SK-N-SH (cell line): ENCODE measurements at regions not wholly inside any gene's neighbourhood (a gene's known extent, or its start where the extent isn't known, plus 50 kb on each side); places are given as distances from the start of the nearest gene placed in this dataset.

Experiments used
- FOXJ3 ChIP-seq: sonication (generic); formaldehyde crosslinking; IDR thresholded peaks from 2 replicates; pipeline ENCODE4 v1.5.1; 2020; ENCODE audit warnings: mild to moderate bottlenecking, missing genetic modification reagents
- GABPA ChIP-seq: IDR thresholded peaks from 2 replicates; pipeline ENCODE4 v1.4.0; 2012; ENCODE audit warnings: low read depth, mild to moderate bottlenecking
- NFIC ChIP-seq: IDR thresholded peaks from 2 replicates; pipeline ENCODE4 v1.4.0; 2012; ENCODE audit warnings: borderline replicate concordance
- RAD21 ChIP-seq: IDR thresholded peaks from 2 replicates; pipeline ENCODE4 v1.6.1; 2012; ENCODE audit warnings: mild to moderate bottlenecking, low read length
- RFX5 ChIP-seq: IDR thresholded peaks from 2 replicates; pipeline ENCODE4 v1.6.1; 2012; ENCODE audit warnings: mild to moderate bottlenecking, improper control_type of control experiment, low read length
- YY1 ChIP-seq: IDR thresholded peaks from 2 replicates; pipeline ENCODE4 v1.4.0; 2012; ENCODE audit warnings: low read depth, mild to moderate bottlenecking
- TF ChIP-seq, protein P1 (sequence below): IDR thresholded peaks from 2 replicates; pipeline ENCODE4 v1.4.0; 2012; ENCODE audit warnings: low read depth, borderline replicate concordance
- TF ChIP-seq, protein P2 (sequence below): IDR thresholded peaks from 2 replicates; pipeline ENCODE4 v1.4.0; 2012; ENCODE audit warnings: low read depth
- TF ChIP-seq, protein P3 (sequence below): fragments of 200-600 bp; sonication (generic); IDR thresholded peaks from 2 replicates; pipeline ENCODE4 v1.6.1; 2017; ENCODE audit warnings: antibody characterized with exemption, mild to moderate bottlenecking, moderate library complexity
- TF ChIP-seq, protein P4 (sequence below): IDR thresholded peaks from 2 replicates; pipeline ENCODE4 v1.6.1; 2012; ENCODE audit warnings: mild to moderate bottlenecking, low read depth, low read length, moderate library complexity

DNA sequence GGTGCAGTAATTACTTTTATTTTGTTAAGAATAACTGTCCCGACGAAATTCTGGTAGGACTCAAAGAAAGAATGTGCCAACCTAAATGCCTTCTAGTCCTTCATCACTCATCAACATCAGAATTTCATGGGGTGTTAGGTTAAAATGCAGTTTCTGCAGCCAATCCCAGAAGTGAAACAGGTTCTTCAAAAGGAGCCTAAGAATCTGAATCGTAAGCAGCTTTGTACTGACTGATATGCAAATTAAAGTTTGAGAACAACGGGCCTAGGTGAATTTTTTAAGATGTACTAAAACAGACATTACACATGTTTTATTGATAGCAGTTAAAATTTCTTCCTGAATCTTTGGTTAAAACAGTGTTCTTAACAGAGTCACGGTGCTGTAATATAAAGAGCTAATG is 140.3 kb upstream of the ZC3H15 start:
- TF ChIP-seq RAD21 (no peak), GABPA (no peak), NFIC (no peak), FOXJ3 (CRISPR knock-in tag) (no peak), RFX5 (no peak), YY1 (no peak)
- TF ChIP-seq, protein P1, sequence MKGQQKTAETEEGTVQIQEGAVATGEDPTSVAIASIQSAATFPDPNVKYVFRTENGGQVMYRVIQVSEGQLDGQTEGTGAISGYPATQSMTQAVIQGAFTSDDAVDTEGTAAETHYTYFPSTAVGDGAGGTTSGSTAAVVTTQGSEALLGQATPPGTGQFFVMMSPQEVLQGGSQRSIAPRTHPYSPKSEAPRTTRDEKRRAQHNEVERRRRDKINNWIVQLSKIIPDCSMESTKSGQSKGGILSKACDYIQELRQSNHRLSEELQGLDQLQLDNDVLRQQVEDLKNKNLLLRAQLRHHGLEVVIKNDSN, result no peak
- TF ChIP-seq, protein P2, sequence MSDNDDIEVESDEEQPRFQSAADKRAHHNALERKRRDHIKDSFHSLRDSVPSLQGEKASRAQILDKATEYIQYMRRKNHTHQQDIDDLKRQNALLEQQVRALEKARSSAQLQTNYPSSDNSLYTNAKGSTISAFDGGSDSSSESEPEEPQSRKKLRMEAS, result no peak
- TF ChIP-seq, protein P3, sequence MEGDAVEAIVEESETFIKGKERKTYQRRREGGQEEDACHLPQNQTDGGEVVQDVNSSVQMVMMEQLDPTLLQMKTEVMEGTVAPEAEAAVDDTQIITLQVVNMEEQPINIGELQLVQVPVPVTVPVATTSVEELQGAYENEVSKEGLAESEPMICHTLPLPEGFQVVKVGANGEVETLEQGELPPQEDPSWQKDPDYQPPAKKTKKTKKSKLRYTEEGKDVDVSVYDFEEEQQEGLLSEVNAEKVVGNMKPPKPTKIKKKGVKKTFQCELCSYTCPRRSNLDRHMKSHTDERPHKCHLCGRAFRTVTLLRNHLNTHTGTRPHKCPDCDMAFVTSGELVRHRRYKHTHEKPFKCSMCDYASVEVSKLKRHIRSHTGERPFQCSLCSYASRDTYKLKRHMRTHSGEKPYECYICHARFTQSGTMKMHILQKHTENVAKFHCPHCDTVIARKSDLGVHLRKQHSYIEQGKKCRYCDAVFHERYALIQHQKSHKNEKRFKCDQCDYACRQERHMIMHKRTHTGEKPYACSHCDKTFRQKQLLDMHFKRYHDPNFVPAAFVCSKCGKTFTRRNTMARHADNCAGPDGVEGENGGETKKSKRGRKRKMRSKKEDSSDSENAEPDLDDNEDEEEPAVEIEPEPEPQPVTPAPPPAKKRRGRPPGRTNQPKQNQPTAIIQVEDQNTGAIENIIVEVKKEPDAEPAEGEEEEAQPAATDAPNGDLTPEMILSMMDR, result no peak
- TF ChIP-seq, protein P4, sequence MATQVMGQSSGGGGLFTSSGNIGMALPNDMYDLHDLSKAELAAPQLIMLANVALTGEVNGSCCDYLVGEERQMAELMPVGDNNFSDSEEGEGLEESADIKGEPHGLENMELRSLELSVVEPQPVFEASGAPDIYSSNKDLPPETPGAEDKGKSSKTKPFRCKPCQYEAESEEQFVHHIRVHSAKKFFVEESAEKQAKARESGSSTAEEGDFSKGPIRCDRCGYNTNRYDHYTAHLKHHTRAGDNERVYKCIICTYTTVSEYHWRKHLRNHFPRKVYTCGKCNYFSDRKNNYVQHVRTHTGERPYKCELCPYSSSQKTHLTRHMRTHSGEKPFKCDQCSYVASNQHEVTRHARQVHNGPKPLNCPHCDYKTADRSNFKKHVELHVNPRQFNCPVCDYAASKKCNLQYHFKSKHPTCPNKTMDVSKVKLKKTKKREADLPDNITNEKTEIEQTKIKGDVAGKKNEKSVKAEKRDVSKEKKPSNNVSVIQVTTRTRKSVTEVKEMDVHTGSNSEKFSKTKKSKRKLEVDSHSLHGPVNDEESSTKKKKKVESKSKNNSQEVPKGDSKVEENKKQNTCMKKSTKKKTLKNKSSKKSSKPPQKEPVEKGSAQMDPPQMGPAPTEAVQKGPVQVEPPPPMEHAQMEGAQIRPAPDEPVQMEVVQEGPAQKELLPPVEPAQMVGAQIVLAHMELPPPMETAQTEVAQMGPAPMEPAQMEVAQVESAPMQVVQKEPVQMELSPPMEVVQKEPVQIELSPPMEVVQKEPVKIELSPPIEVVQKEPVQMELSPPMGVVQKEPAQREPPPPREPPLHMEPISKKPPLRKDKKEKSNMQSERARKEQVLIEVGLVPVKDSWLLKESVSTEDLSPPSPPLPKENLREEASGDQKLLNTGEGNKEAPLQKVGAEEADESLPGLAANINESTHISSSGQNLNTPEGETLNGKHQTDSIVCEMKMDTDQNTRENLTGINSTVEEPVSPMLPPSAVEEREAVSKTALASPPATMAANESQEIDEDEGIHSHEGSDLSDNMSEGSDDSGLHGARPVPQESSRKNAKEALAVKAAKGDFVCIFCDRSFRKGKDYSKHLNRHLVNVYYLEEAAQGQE, result no peak
